Brain microvascular endothelial cell (primary cell): ENCODE measurements at regions not wholly inside any gene's neighbourhood (a gene's known extent, or its start where the extent isn't known, plus 50 kb on each side); places are given as distances from the start of the nearest gene placed in this dataset.

Experiments used
- DNase-seq: peaks from one replicate; pipeline ENCODE4 v3.0.0-alpha.2; 2020
- H3K27ac ChIP-seq: fragments of 250-450 bp; sonication (Bioruptor Pico); 2 replicates; pipeline ENCODE4 v1.5.1; 2020; ENCODE audit warnings: mild to moderate bottlenecking, moderate library complexity
- H3K27me3 ChIP-seq: fragments of 250-450 bp; sonication (Bioruptor Pico); replicated peaks from 2 replicates; pipeline ENCODE4 v1.5.1; 2020; ENCODE audit warnings: mild to moderate bottlenecking
- H3K36me3 ChIP-seq: fragments of 250-450 bp; sonication (Bioruptor Pico); replicated peaks from 2 replicates; pipeline ENCODE4 v1.5.1; 2020; ENCODE audit warnings: mild to moderate bottlenecking
- H3K4me3 ChIP-seq: 2 replicates; pipeline ENCODE4 v1.5.1; 2011; ENCODE audit warnings: low read depth, mild to moderate bottlenecking, control low read depth, low read length, moderate library complexity
- CTCF ChIP-seq: IDR thresholded peaks from 2 replicates; pipeline ENCODE4 v1.5.1; 2011; ENCODE audit warnings: low read depth, mild to moderate bottlenecking, moderate library complexity, low read length, control low read depth, inconsistent platforms; ENCODE audit errors: missing control alignments
- in situ Hi-C: cut with HindIII; loops from 2 replicates; pipeline ENCODE4 v1.10.0; 2017; ENCODE audit warnings: low sequenced_read_pairs, low pct_ligation_motif_present

GRCh38 chr4:26021417-26022345 is 107.7 kb downstream of the SMIM20 start:
- in situ Hi-C loops: no loop called here
- no peak overlapping the region for H3K4me3 ChIP-seq
- no peak for TF ChIP-seq CTCF
- no peaks in the 10 kb centered on the region for H3K27me3 ChIP-seq
- no peak for DNase-seq
- H3K36me3 ChIP-seq: no peaks in the 10 kb centered on the region
- H3K27ac ChIP-seq: peak overlapping the region; percentile 75

DNA sequence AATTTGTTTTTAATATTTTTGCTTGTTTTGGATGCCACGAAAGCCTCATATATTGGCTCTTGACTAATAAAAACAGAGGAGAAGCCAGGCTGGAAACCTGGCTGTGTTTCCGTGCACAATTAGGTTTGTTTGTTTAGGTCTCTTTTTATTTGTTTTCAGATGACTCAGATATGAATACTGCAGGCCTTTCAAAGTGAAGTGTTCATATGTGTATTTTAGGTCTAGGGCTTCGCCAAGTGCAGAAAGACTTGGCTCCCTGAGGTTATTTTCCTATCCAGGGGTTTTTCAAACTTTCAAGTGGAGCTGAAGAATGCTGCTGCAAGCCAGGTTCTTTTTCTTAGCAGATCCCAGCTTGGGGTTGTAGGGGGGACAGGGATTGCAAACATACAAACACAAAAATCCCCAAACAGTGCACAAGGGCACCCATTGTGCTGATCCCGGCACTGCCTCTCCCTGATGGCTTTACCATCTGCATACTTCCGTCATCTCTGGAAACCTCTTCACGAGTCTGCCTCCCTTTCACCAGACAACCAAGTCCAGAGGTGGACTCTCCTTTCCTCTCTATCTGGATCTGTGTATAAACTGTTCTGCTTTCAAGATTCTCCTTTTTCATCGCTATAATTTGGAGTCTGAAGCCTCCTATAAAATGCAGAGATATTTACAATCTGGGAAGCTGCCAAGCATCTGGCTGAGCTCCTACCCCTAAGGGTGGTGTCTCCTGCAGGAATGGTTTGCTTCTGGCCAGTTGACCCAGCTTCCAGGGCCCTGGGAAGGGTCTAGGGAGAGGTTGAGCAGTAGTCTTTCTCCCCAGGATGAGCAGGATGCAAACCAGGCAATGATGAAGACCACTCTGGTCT is 108.6 kb downstream of the SMIM20 start:
- peak; percentile 56 for DNase-seq
- H3K4me3 ChIP-seq: no peak overlapping the region
- H3K27me3 ChIP-seq: no peaks in the 10 kb centered on the region
- no peak overlapping the region for H3K27ac ChIP-seq
- H3K36me3 ChIP-seq: no peaks in the 10 kb centered on the region
- in situ Hi-C loops: no loop called here
- TF ChIP-seq CTCF: no peak

- Histone ChIP-seq H3K36me3 (no peaks in the 10 kb centered on the region), H3K4me3 (no peak overlapping the region), H3K27ac (no peak overlapping the region), H3K27me3 (no peaks in the 10 kb centered on the region)
- TF ChIP-seq CTCF: no peak
- in situ Hi-C loops: no loop called here
- no peak for DNase-seq
Observed at GRCh38 chr4:26023203-26023972, 109.4 kb downstream of the SMIM20 start.

DNA sequence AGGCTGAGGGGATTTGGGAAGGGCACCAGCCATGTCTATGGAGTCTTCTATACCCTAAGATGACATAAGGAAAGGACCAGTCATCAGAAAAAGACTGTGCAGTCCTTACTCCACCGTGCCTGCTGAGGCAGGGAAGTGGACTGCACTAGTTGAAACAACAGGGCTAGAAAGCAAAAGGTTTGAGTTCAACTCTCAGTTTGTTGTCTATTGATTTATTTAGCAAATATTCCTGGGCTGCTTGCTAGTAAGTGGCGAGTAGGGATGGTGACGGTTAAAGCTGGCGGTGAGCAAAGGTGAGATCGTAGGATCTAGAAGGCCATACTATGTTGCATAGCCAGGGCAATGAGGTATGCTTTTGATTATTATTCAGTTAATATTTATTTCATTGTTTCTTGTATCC is 110.1 kb downstream of the SMIM20 start:
- in situ Hi-C loops: no loop called here
- H3K27me3 ChIP-seq: no peaks in the 10 kb centered on the region
- H3K36me3 ChIP-seq: no peaks in the 10 kb centered on the region
- no peak overlapping the region for H3K27ac ChIP-seq
- DNase-seq: no peak
- TF ChIP-seq CTCF: no peak
- H3K4me3 ChIP-seq: no peak overlapping the region

- TF ChIP-seq CTCF: no peak
- in situ Hi-C loops: no loop called here
- no peak for DNase-seq
- H3K27ac ChIP-seq: no peak overlapping the region
- H3K36me3 ChIP-seq: no peaks in the 10 kb centered on the region
- H3K4me3 ChIP-seq: no peak overlapping the region
- H3K27me3 ChIP-seq: no peaks in the 10 kb centered on the region
Observed at GRCh38 chr4:26028133-26028792, 114.2 kb downstream of the SMIM20 start.
